Skin epidermis (tissue), 12 donors: ENCODE measurements at regions not wholly inside any gene's neighbourhood (a gene's known extent, or its start where the extent isn't known, plus 50 kb on each side); places are given as distances from the start of the nearest gene placed in this dataset.

Experiments used
- H3K27ac ChIP-seq, 21 experiments: fragments of 200-600 bp; sonication (generic) in 11 of 21; one replicate each; pipeline ENCODE4 v1.5.0; 2020; ENCODE audit warnings: mild to moderate bottlenecking in 3 of 21, inconsistent platforms in 2 of 21, moderate library complexity in 2 of 21
- H3K4me3 ChIP-seq, 7 experiments: fragments of 200-600 bp; sonication (generic) in 2 of 7; one replicate each; pipeline ENCODE4 v1.5.0; 2020; ENCODE audit warnings: inconsistent platforms in 2 of 7, mild to moderate bottlenecking in 2 of 7, moderate library complexity in 1 of 7

- Histone ChIP-seq H3K4me3 (no peak overlapping the region), H3K27ac (no peak overlapping the region)
Observed at GRCh38 chr13:24066405-24067295, 93.9 kb upstream of the SPATA13 start.

DNA sequence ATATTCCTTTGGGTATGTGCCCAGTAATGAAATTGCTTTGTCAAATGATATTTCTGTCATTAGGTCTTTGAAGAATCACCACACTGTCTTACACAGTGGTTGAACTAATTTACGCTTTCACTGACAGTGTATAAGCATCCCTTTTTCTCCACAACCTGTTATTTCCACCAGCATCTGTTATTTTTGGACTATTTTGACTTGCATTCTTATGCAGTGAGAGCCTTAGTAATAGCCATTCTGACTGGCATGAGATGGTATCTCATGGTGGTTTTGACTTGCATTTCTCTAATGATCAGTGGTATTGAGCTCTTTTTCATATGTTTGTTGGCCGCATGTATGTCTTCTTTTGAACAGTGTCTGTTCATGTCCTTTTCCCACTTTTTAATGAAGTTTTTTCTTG is 92.0 kb upstream of the SPATA13 start:
- H3K27ac ChIP-seq: no peak overlapping the region
- no peak overlapping the region for H3K4me3 ChIP-seq

- H3K4me3 ChIP-seq: no peak overlapping the region
- H3K27ac ChIP-seq: peak overlapping the region in 10 of 21 experiments; percentile 30 to 77 (median 53)
Observed at GRCh38 chr13:24071016-24071415, 89.5 kb upstream of the SPATA13 start.

GRCh38 chr13:24071423-24072075 is 89.0 kb upstream of the SPATA13 start:
- peak overlapping the region in 10 of 21 experiments; percentile 30 to 77 (median 53) for H3K27ac ChIP-seq
- no peak overlapping the region for H3K4me3 ChIP-seq

GRCh38 chr13:24073657-24074056 is 86.9 kb upstream of the SPATA13 start:
- H3K4me3 ChIP-seq: no peak overlapping the region
- H3K27ac ChIP-seq: no peak overlapping the region

DNA sequence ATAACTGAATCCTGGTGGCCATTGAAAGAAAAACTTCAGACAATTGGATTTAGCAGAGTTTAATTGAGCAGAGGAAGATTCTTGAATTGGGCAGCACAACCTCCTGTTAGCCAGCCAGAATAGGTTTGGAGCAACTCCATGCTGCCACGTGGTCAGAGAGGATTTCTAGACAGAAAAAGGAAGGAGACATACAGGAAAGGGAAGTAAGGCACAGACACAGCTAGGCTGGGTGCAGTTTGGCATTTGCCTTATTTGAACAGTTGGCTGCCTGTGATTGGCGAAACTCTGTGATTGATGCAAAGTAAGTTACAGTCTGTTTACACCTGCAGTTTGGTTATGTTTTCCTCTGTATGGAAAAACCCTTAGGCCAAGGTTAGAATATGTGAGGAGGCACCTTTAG is 85.8 kb upstream of the SPATA13 start:
- H3K27ac ChIP-seq: peak overlapping the region in 3 of 21 experiments; percentile 5 to 30 (median 18)
- H3K4me3 ChIP-seq: no peak overlapping the region

DNA sequence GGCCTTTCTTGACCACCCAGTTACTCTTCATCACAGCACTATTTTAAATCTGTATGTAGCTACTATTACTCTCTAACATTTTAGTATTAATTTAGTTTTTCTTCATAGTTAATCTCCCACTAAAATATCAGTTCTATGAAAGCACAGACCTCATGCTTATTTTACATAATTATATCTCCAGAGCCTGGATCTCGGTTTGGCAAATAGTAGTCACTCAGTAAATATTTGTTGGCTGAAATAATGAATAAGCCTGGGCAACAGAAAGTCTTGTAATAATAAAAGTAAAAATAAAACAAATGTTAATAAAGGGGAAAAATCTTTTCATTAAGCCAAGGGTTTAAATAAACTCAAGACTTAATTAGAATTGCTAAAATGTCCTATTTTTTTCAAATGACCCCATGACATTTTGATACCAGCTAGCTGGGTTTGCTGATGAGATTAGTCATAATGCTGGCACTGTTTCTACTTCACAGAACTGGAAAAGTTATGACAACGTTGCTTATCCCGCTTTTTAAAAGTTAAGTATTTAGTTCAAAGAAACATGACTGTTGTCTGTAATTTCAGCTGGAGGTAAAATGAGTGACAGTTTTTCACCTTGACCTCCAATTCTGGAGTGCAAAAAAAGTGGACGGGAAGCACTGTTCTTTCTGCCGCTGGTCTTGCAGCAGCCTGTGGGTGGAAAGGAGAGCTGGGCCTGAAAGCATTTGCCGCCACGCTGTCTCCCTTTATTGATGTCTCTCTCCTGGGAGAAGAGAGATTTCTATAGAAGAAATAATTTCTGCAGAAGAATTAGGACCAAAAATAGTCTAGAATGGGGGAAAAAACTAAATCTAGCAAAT is 85.2 kb upstream of the SPATA13 start:
- peak overlapping the region in 4 of 21 experiments; percentile 5 to 30 (median 15) for H3K27ac ChIP-seq
- H3K4me3 ChIP-seq: no peak overlapping the region

DNA sequence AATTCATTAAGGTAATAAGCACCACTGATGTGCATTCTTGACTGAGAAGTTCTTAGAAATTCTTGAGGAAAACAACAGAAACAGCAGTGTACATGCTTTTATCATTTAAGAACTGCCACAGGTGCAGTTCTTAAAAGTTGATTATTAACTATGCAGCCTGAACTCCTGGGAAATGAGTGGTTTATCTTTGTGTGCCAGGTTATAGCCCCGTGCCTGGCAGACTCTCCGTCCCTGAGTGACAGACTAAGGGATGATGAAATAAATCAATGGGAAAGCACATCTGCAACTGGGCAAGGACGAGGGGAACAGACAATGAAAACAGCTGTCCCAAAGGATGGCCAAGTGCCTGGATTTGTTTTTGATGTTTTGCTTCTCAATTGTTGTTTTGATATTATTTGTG is 84.4 kb upstream of the SPATA13 start:
- Histone ChIP-seq H3K4me3 (no peak overlapping the region), H3K27ac (no peak overlapping the region)

GRCh38 chr13:24076636-24077035 is 83.9 kb upstream of the SPATA13 start:
- H3K4me3 ChIP-seq: no peak overlapping the region
- H3K27ac ChIP-seq: no peak overlapping the region

- Histone ChIP-seq H3K27ac (no peak overlapping the region), H3K4me3 (no peak overlapping the region)
Observed at GRCh38 chr13:24080134-24080533, 80.4 kb upstream of the SPATA13 start.

DNA sequence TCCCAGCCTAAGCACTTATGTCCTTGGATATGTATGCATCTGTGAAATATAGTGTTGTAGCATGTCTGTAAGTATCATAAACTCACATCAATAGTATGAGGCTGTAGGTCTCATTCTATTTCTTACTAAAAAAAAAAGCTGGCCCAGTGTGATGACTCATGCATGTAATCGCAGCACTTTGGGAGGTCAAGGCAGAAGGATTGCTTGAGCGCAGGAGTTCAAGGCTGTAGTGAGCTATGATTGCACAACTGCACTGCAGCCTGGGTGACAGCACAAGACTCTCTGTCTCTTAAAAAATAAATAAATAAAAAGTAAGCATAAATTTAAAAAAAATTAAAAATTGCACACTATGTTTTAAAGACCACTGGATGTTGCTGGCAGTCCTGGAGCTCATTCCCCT is 79.1 kb upstream of the SPATA13 start:
- Histone ChIP-seq H3K27ac (no peak overlapping the region), H3K4me3 (no peak overlapping the region)

GRCh38 chr13:24083141-24083540 is 77.4 kb upstream of the SPATA13 start:
- no peak overlapping the region for H3K4me3 ChIP-seq
- no peak overlapping the region for H3K27ac ChIP-seq

DNA sequence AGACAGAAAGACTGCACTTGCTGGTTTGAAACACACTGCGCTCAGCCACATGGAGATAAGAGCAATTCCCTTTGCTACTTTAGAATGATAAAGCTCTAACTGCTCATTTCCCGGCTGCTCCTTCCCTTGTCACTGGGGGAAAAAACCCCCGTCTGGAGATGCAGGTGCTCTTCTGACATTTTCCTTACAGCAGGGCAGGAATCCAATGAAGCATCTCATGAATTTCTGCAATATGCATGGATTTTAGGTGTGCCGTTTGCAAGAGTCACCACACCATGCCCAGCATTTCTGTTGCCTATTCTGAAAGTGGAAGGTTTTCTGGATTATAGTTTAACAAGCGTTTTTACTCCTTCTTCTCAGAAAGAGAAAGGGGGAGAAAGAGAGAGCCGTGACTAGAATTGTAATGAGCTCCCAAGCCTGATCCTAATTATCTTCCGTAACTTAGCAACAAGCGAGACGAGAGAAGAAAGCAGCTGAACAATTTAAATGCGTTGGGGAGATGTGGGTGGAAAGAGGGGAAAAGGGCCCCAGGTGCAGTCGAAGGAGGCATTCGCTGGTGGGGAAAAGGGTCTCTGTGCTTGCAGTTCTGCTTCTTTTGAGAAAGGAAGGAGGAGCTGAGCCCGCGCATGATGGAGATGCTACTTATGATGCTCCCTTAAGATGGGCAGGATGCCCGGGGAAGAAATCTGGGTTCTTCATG is 76.6 kb upstream of the SPATA13 start:
- Histone ChIP-seq H3K27ac (no peak overlapping the region), H3K4me3 (no peak overlapping the region)

- Histone ChIP-seq H3K4me3 (no peak overlapping the region), H3K27ac (no peak overlapping the region)
Observed at GRCh38 chr13:24085662-24086061, 74.9 kb upstream of the SPATA13 start.

DNA sequence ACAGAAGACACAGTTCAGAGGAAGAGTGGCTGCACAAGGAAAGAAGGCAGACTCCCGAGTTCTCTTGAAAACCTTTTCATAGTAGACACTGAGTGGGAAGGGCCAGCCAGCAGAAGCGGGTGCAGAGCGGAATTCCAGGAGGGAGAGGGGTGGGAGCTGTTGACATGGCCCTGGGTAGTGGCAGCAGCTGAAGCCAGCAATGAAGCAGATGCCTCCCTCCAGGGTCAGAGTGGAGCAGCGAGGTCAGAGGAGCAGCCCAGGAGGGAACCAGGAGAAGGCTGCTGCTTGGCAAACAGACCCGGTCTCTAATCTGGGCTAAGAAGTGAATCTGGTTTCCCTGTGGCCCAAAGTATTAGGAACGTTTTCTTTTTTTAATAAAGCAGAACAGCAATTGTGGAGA is 73.9 kb upstream of the SPATA13 start:
- Histone ChIP-seq H3K4me3 (no peak overlapping the region), H3K27ac (no peak overlapping the region)

- H3K4me3 ChIP-seq: no peak overlapping the region
- no peak overlapping the region for H3K27ac ChIP-seq
Observed at GRCh38 chr13:24087605-24088225, 72.8 kb upstream of the SPATA13 start.

GRCh38 chr13:24090049-24090448 is 70.5 kb upstream of the SPATA13 start:
- H3K4me3 ChIP-seq: no peak overlapping the region
- H3K27ac ChIP-seq: no peak overlapping the region

- Histone ChIP-seq H3K27ac (no peak overlapping the region), H3K4me3 (no peak overlapping the region)
Observed at GRCh38 chr13:24091080-24091479, 69.4 kb upstream of the SPATA13 start.

DNA sequence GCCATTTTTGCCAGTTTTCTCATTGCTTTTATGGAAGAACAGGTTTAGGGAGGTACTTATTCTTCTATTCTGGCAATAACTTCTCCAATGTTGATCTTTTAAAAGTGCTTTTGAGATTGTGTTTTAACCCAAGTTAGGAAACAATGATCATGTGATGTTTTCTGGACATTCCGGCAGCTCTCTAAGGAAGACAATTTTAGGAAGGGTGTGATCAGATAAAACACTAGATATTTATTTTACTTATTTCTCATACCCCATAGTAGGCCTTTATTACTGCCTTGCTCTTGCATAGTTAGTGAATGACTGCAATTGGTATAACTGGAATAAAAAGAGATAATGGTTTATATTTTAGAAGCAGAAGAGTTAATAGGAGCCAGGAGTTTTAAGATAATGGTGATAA is 68.4 kb upstream of the SPATA13 start:
- no peak overlapping the region for H3K4me3 ChIP-seq
- H3K27ac ChIP-seq: no peak overlapping the region
